Panc1 (cell line): ENCODE measurements at regions not wholly inside any gene's neighbourhood (a gene's known extent, or its start where the extent isn't known, plus 50 kb on each side); places are given as distances from the start of the nearest gene placed in this dataset.

Experiments used
- TCF7L2 ChIP-seq: IDR thresholded peaks from 2 replicates; pipeline ENCODE4 v1.6.1; 2011; ENCODE audit warnings: mild to moderate bottlenecking, low read depth, low read length, inconsistent platforms
- TF ChIP-seq, protein P1 (sequence below): fragments of 450-650 bp; IDR thresholded peaks from 2 replicates; pipeline ENCODE4 v1.5.1; 2017; ENCODE audit warnings: mild to moderate bottlenecking

DNA sequence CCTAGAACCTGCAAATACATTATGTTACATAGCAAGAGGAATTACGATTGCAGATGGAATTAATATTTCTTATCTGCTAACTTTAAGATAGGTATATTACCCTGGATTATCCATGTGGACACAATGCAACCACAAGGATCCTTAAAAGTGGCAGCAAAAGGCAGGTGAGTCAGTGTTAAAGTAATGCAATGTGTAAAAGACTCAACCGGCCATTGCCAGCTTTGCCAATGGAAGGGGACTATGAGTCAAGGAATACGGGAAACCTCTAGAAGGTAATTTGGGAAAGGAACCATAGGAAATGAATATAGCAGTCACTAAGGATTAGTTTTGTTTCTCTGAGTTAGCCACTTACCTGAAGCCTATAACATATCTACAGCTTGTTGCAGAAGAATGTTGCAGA is 692.1 kb upstream of the ZP4 start:
- TF ChIP-seq, protein P1, sequence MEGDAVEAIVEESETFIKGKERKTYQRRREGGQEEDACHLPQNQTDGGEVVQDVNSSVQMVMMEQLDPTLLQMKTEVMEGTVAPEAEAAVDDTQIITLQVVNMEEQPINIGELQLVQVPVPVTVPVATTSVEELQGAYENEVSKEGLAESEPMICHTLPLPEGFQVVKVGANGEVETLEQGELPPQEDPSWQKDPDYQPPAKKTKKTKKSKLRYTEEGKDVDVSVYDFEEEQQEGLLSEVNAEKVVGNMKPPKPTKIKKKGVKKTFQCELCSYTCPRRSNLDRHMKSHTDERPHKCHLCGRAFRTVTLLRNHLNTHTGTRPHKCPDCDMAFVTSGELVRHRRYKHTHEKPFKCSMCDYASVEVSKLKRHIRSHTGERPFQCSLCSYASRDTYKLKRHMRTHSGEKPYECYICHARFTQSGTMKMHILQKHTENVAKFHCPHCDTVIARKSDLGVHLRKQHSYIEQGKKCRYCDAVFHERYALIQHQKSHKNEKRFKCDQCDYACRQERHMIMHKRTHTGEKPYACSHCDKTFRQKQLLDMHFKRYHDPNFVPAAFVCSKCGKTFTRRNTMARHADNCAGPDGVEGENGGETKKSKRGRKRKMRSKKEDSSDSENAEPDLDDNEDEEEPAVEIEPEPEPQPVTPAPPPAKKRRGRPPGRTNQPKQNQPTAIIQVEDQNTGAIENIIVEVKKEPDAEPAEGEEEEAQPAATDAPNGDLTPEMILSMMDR: no peak
- TF ChIP-seq TCF7L2: no peak
